HG03469 (cell line): ENCODE measurements at regions not wholly inside any gene's neighbourhood (a gene's known extent, or its start where the extent isn't known, plus 50 kb on each side); places are given as distances from the start of the nearest gene placed in this dataset.

Experiments used
- ATAC-seq: cut with Tn5 transposase; IDR thresholded peaks from one replicate; pipeline ENCODE4 v1.9.1; 2021; ENCODE audit warnings: mild to moderate bottlenecking, moderate library complexity, moderate number of reproducible peaks; ENCODE audit not compliant: unreplicated experiment

- ATAC-seq = no peak
Measured at GRCh38 chr3:40847551-40847992, 322.8 kb downstream of the ZNF621 start.

DNA sequence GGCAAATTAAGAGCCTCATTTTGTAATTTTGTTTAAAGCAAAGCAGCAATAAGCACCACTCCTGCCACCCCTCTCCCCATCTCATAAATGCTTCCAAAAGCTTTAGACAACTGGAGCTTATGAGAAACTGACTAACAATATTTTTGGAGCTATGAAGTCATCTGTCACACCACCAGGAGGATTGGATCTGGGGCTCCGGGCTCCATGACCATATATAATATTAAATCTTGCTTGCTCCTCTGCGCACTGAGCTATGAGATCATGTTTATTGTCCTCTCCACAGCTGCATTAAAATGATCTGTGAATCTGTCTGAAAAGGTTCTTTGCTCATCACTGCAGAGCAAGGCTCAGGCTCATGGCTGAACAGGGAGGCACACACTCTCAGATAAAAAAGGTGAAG is 323.7 kb downstream of the ZNF621 start:
- no peak for ATAC-seq

DNA sequence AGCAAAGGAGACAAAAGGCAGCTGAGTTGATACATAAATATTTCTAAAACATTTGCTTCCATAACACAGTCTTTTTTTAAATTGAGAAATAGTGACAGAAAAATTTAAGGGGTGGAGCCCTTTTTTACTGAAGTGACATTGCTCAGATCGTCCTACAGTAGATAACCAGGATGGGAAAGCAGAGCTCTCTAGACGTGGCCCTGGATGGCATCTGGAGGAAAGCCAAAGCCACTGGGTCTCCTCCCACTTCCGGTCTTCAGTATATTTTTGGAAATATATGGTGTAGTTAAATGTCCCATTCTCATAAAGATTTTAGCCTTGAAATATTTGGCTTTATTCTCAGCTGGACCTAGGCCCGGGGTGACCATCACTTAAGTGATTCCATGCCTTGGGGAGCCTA is 326.1 kb downstream of the ZNF621 start:
- ATAC-seq = no peak

- ATAC-seq = no peak
Measured at GRCh38 chr3:40851836-40852235, 327.1 kb downstream of the ZNF621 start.

DNA sequence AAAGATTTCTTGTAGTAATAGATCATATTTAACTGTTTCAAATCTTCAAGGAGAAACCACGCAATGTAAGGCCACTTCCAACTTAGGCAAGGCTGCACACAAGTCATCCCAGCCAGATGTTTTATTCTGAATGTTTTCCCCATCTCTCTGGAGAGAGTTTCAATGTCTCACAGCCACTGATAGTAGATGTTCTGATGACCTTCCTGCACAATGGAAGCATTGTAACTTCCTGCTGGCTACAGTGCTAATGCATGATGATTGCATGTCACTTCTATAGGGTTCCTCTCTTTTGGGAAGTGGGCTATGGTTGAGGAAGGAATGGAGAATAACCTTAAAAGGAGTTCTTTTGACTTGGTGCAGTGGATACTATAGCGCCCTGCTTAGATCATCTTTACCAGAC is 328.0 kb downstream of the ZNF621 start:
- ATAC-seq = no peak

GRCh38 chr3:40853474-40853873 is 328.7 kb downstream of the ZNF621 start:
- no peak for ATAC-seq

- no peak for ATAC-seq
Measured at GRCh38 chr3:40855871-40856270, 331.1 kb downstream of the ZNF621 start.

DNA sequence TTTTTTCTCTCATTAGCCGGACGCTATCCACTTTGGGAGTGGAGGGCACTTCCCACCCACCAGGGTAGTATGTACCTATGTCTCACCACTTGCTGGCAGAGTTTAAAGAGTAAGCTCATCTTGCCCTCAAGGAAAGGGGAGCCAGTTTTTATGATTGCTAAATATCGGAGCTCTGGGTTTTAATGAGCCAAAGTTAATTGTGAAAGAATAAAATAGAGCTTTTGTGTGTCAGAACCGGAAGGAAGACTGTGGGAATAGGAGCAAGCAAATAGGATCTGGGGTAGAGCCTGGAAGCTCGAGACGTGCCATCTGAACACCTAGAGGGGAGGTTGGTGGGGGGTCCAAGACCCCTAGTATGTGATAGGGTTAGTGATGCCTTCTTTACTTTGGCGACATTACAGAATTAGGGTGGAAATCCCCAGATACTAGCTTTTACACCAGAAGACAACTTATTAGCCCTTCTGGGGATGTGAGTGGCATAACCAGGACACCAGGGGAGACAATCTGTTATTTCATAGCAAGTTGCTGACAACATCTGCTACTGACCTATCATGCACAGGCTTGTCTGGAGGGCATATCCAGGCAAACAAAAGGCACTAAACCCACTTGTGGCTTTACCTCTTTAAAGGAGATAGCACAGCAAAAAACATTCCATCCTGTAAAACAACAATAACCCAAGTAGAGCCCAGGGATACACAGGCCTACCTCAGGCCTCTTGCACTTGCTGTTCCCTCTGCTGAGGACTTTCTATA is 333.8 kb downstream of the ZNF621 start:
- no peak for ATAC-seq

DNA sequence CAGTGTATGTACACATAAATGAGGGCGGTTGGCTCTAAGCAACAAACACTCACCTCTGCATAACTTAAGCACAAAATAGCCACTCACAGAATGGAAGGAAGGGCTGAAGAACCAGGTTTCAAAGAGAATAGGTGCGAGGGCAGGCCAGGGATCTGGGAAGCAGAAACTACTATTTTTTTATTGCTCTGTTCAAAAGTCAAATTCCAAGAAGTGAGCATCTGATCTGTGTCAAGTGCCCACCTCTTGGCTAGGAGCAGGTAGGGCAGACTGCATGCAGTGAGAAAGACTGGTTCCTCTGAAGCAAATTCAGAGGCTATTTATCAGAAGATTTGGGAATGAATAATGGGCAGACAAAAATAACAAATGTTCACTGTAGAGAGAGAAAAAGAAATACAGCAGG is 336.4 kb upstream of the CTNNB1 start:
- ATAC-seq = no peak

- ATAC-seq = no peak
Measured at GRCh38 chr3:40864146-40864782, 335.0 kb upstream of the CTNNB1 start.

DNA sequence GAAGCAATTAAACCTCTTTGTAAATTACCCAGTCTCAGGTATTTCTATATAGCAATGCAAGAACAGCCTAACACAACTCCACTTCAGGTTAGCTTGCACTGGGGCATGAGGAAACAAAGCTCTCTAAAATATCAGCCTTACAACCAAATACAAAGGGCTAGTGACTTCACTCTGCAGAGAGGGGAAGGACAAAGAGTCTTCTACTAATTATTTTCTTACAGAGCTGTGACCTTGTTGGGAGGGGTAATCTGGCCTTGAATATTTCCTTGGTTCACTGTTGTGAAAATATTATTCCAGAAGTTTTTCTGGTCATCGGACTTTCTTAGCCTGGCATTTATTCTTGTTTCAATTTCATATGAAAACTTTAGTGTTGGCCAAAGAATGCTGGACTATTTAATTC is 334.4 kb upstream of the CTNNB1 start:
- no peak for ATAC-seq

DNA sequence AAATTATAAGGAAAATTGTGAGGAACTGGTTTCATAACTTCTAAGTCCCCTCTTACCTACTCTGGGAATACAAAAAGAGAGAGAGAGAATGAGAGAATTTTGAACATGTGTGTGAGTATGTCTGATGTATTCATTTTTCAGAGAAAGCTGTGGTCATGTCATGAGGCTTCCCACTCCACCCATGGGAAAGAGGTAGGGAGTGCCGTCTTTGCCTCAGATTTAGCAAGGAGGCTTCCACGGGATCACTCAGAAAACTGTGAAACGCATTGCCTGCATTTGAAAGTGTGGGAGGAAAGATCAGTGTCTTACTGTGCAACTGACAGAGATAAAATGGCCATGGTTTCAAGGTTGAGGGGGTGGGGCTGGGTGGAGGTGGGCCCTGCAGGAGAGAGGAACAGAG is 331.5 kb upstream of the CTNNB1 start:
- ATAC-seq = no peak

DNA sequence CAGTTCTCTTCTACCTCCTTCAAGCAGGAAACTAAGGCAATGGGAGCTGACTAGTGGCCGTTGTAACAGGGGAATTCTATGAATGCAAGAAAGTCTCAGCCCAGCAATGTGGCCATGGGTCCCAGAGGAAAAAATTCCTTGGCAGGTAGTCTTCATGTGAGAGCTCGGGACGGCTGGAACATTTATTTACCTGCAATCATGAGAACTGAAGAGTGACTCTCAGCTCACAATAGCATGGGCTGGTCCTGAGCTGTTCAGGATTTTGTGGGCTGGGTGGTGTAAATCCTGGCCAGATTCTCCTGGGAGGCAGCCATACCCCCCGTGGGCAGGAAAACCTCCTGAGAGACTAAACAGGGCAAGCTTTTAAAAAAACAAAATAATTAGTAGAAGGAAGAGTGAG is 330.3 kb upstream of the CTNNB1 start:
- no peak for ATAC-seq

DNA sequence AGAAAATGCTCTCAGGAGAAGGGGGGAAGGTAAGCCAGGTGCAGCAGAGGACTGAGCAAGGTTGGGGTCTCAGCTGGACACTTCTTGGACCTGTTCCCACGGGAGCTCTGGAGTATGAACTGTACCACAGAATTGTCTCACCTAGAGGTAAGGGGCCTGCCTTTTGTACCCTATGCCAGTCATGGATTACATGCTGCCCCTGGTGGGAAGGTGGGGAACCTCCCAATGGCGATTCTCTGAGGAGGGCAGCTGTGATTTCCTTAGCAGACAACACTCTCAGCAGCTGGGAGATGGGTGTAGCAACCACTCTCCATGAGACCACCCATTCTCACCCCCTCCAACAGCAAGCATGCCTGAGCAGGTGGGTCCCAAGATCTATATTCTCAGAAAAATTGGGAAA is 329.4 kb upstream of the CTNNB1 start:
- no peak for ATAC-seq

DNA sequence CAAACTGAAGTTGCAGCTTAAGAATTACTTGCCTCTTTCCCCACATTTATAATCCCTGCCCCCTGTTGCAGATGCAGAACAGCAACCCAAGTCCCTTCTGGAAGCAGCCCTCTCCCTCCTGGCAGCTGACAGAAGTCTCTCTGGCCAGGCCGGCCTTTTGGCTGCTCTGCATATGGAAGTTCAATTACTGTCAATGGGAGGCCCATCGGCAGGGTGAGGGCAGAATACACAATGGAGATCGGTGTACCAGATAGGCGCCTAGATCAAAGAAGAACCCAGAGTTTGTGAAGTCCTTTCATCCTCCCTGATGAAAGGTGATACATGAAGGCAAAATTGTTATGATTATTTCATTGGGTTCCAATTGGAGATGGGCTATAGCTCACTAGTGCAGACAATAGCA is 327.9 kb upstream of the CTNNB1 start:
- ATAC-seq = no peak

DNA sequence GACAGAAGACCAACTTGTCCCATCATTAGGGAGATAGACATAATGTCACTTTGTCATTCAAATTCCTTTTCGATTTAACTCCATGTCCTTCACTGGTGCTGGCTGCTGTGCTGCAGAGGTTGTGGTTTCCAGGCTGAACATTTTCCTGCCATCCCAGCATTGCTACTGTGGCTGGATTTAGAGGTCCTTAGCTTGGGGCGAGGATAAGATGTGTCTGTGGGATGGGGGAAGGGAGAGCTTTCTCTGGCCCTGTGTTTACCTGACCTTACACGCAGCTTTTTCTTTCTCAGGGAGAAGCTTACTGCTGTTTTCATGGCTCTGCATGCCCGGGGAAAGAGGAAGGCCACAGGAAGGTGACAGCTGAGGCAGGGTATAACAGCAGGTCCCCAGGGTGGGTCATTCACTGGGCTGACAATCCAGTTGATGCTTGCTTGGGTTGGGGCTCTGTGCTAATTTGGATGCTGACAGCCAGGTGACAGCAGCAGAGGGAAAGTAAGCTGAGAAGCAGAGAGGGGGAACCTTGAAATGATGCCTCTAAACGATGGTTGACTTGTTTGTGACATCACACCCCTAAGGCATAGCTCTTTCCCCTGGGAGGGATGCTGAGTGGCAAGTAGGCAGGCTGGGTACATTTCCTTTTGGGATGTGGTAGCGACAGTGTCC is 326.9 kb upstream of the CTNNB1 start:
- ATAC-seq = no peak

GRCh38 chr3:40873476-40873875 is 325.8 kb upstream of the CTNNB1 start:
- no peak for ATAC-seq

GRCh38 chr3:40873934-40874699 is 325.2 kb upstream of the CTNNB1 start:
- no peak for ATAC-seq

- no peak for ATAC-seq
Measured at GRCh38 chr3:40875581-40875980, 323.7 kb upstream of the CTNNB1 start.

DNA sequence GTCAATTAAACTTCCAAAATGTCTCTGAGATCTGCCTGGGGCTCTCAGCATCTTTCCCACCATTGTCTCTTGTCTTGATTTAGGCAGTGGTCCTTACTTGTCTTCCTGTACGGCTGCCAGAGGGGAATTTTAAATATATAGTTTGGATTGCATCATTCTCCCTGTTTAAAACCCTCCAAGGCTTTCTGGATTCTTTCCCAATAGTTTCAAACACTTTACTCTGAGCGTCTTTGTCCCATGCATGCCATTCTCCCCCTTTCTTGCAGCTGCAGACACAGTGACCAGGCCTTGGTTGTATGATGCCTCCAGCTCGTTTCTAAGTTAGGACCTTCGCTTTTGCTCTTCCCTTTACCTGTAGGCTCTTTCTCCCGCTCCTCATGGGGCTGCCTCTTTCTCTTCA is 323.3 kb upstream of the CTNNB1 start:
- no peak for ATAC-seq

DNA sequence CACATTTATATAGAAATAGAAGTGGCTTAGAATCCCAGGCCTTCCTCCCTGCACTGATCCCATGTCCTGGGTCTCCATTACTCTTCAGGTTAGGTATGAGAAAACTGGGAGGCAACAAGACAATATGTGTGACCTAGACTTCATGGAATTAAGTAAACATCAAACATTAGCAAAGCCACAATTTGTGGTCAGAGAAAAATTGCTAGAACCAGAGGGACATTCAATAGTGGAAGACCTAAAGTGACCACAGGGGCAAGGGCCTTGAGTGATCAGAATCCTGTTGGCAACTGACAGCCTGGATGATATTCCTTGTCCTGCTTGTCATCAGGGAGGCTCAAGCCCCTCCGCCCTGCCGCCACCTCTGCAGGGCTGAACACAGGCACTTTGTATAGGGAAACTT is 322.8 kb upstream of the CTNNB1 start:
- ATAC-seq = no peak
